K562 (cell line): ENCODE measurements at regions not wholly inside any gene's neighbourhood (a gene's known extent, or its start where the extent isn't known, plus 50 kb on each side); places are given as distances from the start of the nearest gene placed in this dataset.

Experiments
- ATAC-seq: fragments of 200-7000 bp; cut with Tn5 transposase; 3 replicates; pipeline ENCODE4 v1.9.1; 2020; ENCODE audit warnings: moderate library complexity
- BruUV-seq: library from RNA; stranded (reverse); fragments of 400-500 nt; replicated peaks from 2 replicates; lab custom pipeline; 2021; lab: Mats Ljungman, UMichigan
- CTCF ChIA-PET: fragments of 300-600 bp; formaldehyde crosslinking; extraction: SDS; loops from one replicate; lab custom pipeline; 2021; ENCODE audit warnings: low intra/inter-chr PET ratio; lab: Yijun Ruan, JAX
- POLR2A ChIA-PET: fragments of 300-600, 350-650 bp; sonication (Branson Sonifier 250); formaldehyde crosslinking; extraction: SDS; loops from one replicate; lab custom pipeline; 2021; ENCODE audit warnings: antibody characterized with exemption, inconsistent platforms; lab: Yijun Ruan, JAX
- DNase-seq, 4 experiments: peaks; one replicate each; pipeline versions ENCODE4 v3.0.0 to v3.0.0-alpha.2; 2011 to 2018; ENCODE audit warnings: low spot score in 3 of 4, mixed read lengths in 3 of 4; ENCODE audit errors: extremely low read depth in 1 of 4
- FAIRE-seq: peaks from 2 replicates; lab custom pipeline; 2011; peaks lifted over from hg19 to GRCh38; lab: Jason Lieb, UNC
- H2AFZ ChIP-seq: 2 replicates; pipeline ENCODE4 v1.6.0; 2011; ENCODE audit warnings: low read depth, low read length, control low read depth, inconsistent platforms
- H3K27ac ChIP-seq: fragments of 200-600 bp; 3 replicates; pipeline ENCODE4 v1.8.0; 2011; ENCODE audit warnings: low read depth, mild to moderate bottlenecking, control low read depth, inconsistent platforms, low read length, moderate library complexity, mixed read lengths; ENCODE audit errors: extremely low read depth
- H3K27me3 ChIP-seq, 2 experiments: fragments of 300-600 bp in 1 of 2; 2 replicates in 1 of 2; 3 replicates in 1 of 2; pipeline versions ENCODE4 v1.6.0 to v1.8.0; 2011; ENCODE audit warnings: inconsistent platforms in 2 of 2, low read length in 2 of 2, mild to moderate bottlenecking in 1 of 2, mixed read lengths in 1 of 2, moderate library complexity in 1 of 2; ENCODE audit not compliant: control insufficient read depth in 2 of 2, insufficient read depth in 2 of 2
- H3K36me3 ChIP-seq: fragments of 300-600 bp; 3 replicates; pipeline ENCODE4 v1.8.0; 2011; ENCODE audit warnings: mild to moderate bottlenecking, low read length, inconsistent platforms; ENCODE audit not compliant: control insufficient read depth, insufficient read depth
- H3K4me1 ChIP-seq, 2 experiments: fragments of 200-600 bp in 1 of 2; replicated peaks in 1 of 2; 2 replicates in 1 of 2; 3 replicates in 1 of 2; pipeline versions ENCODE4 v1.5.1 to v1.8.0; 2011; ENCODE audit warnings: inconsistent platforms in 2 of 2, low read length in 2 of 2, mild to moderate bottlenecking in 1 of 2, mixed read lengths in 1 of 2, moderate library complexity in 1 of 2; ENCODE audit not compliant: control insufficient read depth in 2 of 2, insufficient read depth in 2 of 2
- H3K4me2 ChIP-seq: 2 replicates; pipeline ENCODE4 v1.6.1; 2011; ENCODE audit warnings: low read length, control low read depth, inconsistent platforms, mixed read lengths; ENCODE audit not compliant: insufficient read depth
- H3K4me3 ChIP-seq: fragments of 200-600 bp; sonication (generic), shearing (Covaris generic); 2 replicates; pipeline ENCODE4 v1.5.1; 2016; ENCODE audit warnings: control low read depth, inconsistent platforms
- H3K79me2 ChIP-seq: fragments of 200-600 bp; 3 replicates; pipeline ENCODE4 v1.8.0; 2011; ENCODE audit warnings: low read length, inconsistent platforms; ENCODE audit not compliant: control insufficient read depth, insufficient read depth
- H3K9ac ChIP-seq, 2 experiments: 2 replicates each; pipeline versions ENCODE4 v1.6.0 to v1.6.1; 2011; ENCODE audit warnings: low read depth in 2 of 2, low read length in 2 of 2, control low read depth in 1 of 2, inconsistent platforms in 1 of 2, mild to moderate bottlenecking in 1 of 2, mixed read lengths in 1 of 2; ENCODE audit not compliant: insufficient read depth in 1 of 2
- H3K9me1 ChIP-seq: one replicate; pipeline ENCODE4 v1.6.0; 2011; ENCODE audit warnings: inconsistent platforms, mild to moderate bottlenecking, low read length, moderate library complexity; ENCODE audit not compliant: control insufficient read depth, insufficient read depth
- H3K9me3 ChIP-seq: replicated peaks from 2 replicates; pipeline ENCODE4 v1.5.1; 2011; ENCODE audit warnings: low read depth, low read length, inconsistent platforms; ENCODE audit not compliant: control insufficient read depth, insufficient read depth
- H4K20me1 ChIP-seq: replicated peaks from 2 replicates; pipeline ENCODE4 v1.6.1; 2011; ENCODE audit warnings: low read length, inconsistent platforms, mixed read lengths; ENCODE audit not compliant: control insufficient read depth, insufficient read depth
- DACH1 ChIP-seq: fragments of 450-650 bp; IDR thresholded peaks from 2 replicates; pipeline ENCODE4 v1.6.1; 2018; ENCODE audit not compliant: partially characterized antibody
- HSF4 ChIP-seq: fragments of 250-450 bp; sonication (Bioruptor Pico); IDR thresholded peaks from 2 replicates; pipeline ENCODE4 v2.1.2; 2022; ENCODE audit warnings: mild to moderate bottlenecking, moderate library complexity, borderline replicate concordance
- NEUROD1 ChIP-seq: fragments of 150-350 bp; IDR thresholded peaks from 2 replicates; pipeline ENCODE4 v1.6.1; 2014; ENCODE audit warnings: borderline replicate concordance, low read length, low read depth; ENCODE audit not compliant: partially characterized antibody
- SMAD4 ChIP-seq: fragments of 250-450 bp; sonication (Bioruptor Pico); conservative IDR thresholded peaks from 2 replicates; pipeline ENCODE4 v1.8.0; 2021; ENCODE audit warnings: inconsistent platforms, mild to moderate bottlenecking, moderate library complexity
- TAF7 ChIP-seq: fragments of 450-650 bp; IDR thresholded peaks from 2 replicates; pipeline ENCODE4 v1.6.1; 2016; ENCODE audit warnings: missing genetic modification characterization, missing compliant biosample characterization
- ZNF311 ChIP-seq: fragments of 250-450 bp; sonication (Bioruptor Pico); IDR thresholded peaks from 2 replicates; pipeline ENCODE4 v1.4.0; 2020; ENCODE audit warnings: mild to moderate bottlenecking, moderate library complexity
- ZNF717 ChIP-seq: fragments of 250-450 bp; sonication (Bioruptor Pico); IDR thresholded peaks from 2 replicates; pipeline ENCODE4 v1.5.0; 2021
- WGBS: fragments of 100-300 bp; shearing (Covaris generic); methylation state at CpG from one replicate; pipeline ENCODE4 v1.1.6; 2016; ENCODE audit warnings: low coverage, mixed read lengths; ENCODE audit not compliant: insufficient coverage; ENCODE audit errors: missing lambda C conversion rate; 5-methylcytosine and 5-hydroxymethylcytosine counted together
- in situ Hi-C: fragments of 300-500 bp; cut with MboI; formaldehyde crosslinking; loops from 4 replicates; pipeline ENCODE4 v1.15.0; 2018; ENCODE audit warnings: inconsistent platforms, mixed read lengths
- intact Hi-C: fragments of 100-400 bp; cut with micrococcal nuclease; formaldehyde crosslinking; loops from 2 replicates; pipeline ENCODE4 v1.14.2; 2022
- TF ChIP-seq, protein P1 (sequence below), 2 experiments: IDR thresholded peaks; 2 replicates each; pipeline ENCODE4 v1.6.1; 2012; ENCODE audit warnings: improper control_type of control experiment in 2 of 2, low read depth in 2 of 2, low read length in 2 of 2, borderline replicate concordance in 1 of 2
- TF ChIP-seq, protein P2 (sequence below): fragments of 250-450 bp; sonication (Bioruptor Pico); IDR thresholded peaks from 2 replicates; pipeline ENCODE4 v1.9.0; 2021; ENCODE audit warnings: mild to moderate bottlenecking, inconsistent platforms

DNA sequence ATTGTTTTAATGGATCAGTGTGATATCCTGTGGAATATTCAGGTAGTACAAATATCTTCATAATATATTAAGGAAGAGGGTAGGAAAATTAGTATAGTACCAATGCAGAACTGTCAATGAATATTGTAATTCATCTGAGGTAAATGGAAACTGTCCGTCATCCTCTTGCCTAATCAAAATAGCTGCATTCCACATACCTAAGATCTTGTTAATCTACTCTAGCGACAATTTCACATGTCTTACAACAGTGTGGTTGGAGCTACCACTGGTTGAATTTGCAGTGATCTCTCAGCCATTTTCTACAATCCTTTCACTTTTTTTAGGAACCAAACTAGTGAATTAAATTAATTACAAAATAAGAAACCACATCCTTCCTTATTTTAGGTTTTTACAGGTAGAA lies 117.5 kb downstream of the PCDH18 start:
- intact Hi-C loops: no loop called here
- no peak overlapping the region for H2AFZ ChIP-seq
- no peaks in the 10 kb centered on the region for H3K4me1 ChIP-seq
- CTCF ChIA-PET: no interaction called here
- H3K4me3 ChIP-seq: no peak overlapping the region
- in situ Hi-C loops: no loop called here
- no peaks in the 10 kb centered on the region for H3K9me3 ChIP-seq
- WGBS: 2% methylated on average over 2 of the region's 2 CpGs
- no peak overlapping the region for H3K9ac ChIP-seq
- no peak for DNase-seq
- no peaks in the 10 kb centered on the region for H3K27me3 ChIP-seq
- no peaks in the 10 kb centered on the region for H3K9me1 ChIP-seq
- H3K36me3 ChIP-seq: no peaks in the 10 kb centered on the region
- POLR2A ChIA-PET: no interaction called here
- ATAC-seq: no peak
- no peak for FAIRE-seq
- H3K4me2 ChIP-seq: no peak overlapping the region
- BruUV-seq: no TSS peak
- TF ChIP-seq, protein P1, sequence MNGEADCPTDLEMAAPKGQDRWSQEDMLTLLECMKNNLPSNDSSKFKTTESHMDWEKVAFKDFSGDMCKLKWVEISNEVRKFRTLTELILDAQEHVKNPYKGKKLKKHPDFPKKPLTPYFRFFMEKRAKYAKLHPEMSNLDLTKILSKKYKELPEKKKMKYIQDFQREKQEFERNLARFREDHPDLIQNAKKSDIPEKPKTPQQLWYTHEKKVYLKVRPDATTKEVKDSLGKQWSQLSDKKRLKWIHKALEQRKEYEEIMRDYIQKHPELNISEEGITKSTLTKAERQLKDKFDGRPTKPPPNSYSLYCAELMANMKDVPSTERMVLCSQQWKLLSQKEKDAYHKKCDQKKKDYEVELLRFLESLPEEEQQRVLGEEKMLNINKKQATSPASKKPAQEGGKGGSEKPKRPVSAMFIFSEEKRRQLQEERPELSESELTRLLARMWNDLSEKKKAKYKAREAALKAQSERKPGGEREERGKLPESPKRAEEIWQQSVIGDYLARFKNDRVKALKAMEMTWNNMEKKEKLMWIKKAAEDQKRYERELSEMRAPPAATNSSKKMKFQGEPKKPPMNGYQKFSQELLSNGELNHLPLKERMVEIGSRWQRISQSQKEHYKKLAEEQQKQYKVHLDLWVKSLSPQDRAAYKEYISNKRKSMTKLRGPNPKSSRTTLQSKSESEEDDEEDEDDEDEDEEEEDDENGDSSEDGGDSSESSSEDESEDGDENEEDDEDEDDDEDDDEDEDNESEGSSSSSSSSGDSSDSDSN (IDR thresholded peaks at IDR 0.05; ENCODE audit: borderline replicate concordance in 1 of 2, low read depth in 2 of 2, low read length in 2 of 2): no peak
- TF ChIP-seq, protein P2, sequence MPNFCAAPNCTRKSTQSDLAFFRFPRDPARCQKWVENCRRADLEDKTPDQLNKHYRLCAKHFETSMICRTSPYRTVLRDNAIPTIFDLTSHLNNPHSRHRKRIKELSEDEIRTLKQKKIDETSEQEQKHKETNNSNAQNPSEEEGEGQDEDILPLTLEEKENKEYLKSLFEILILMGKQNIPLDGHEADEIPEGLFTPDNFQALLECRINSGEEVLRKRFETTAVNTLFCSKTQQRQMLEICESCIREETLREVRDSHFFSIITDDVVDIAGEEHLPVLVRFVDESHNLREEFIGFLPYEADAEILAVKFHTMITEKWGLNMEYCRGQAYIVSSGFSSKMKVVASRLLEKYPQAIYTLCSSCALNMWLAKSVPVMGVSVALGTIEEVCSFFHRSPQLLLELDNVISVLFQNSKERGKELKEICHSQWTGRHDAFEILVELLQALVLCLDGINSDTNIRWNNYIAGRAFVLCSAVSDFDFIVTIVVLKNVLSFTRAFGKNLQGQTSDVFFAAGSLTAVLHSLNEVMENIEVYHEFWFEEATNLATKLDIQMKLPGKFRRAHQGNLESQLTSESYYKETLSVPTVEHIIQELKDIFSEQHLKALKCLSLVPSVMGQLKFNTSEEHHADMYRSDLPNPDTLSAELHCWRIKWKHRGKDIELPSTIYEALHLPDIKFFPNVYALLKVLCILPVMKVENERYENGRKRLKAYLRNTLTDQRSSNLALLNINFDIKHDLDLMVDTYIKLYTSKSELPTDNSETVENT (CRISPR knock-in tag): no peak
- TF ChIP-seq DACH1: no peak
- TF ChIP-seq ZNF717: no peak
- TF ChIP-seq ZNF311 (CRISPR knock-in tag): no peak
- no peak for TF ChIP-seq NEUROD1
- no peak for TF ChIP-seq TAF7 (tag)
- TF ChIP-seq SMAD4 (CRISPR knock-in tag): no peak
- TF ChIP-seq HSF4: no peak
- H3K79me2 ChIP-seq: no peaks in the 10 kb centered on the region
- no peak overlapping the region for H3K27ac ChIP-seq
- no peaks in the 10 kb centered on the region for H4K20me1 ChIP-seq
